HepG2 (cell line): ENCODE measurements at regions not wholly inside any gene's neighbourhood (a gene's known extent, or its start where the extent isn't known, plus 50 kb on each side); places are given as distances from the start of the nearest gene placed in this dataset.

Experiments
- ARNT ChIP-seq: fragments of 450-650 bp; IDR thresholded peaks from 2 replicates; pipeline ENCODE4 v1.6.1; 2017
- CREM ChIP-seq, 2 experiments: sonication (generic) in 1 of 2; formaldehyde crosslinking in 1 of 2; IDR thresholded peaks; 2 replicates each; pipeline versions ENCODE4 v1.4.0 to v1.6.1; 2016 to 2020; ENCODE audit warnings: antibody characterized with exemption in 1 of 2, mild to moderate bottlenecking in 1 of 2, missing genetic modification reagents in 1 of 2
- FOXA3 ChIP-seq: IDR thresholded peaks from 2 replicates; pipeline ENCODE4 v1.6.1; 2016; ENCODE audit warnings: missing genetic modification reagents, missing compliant biosample characterization
- FOXM1 ChIP-seq: sonication (generic); formaldehyde crosslinking; IDR thresholded peaks from 2 replicates; pipeline ENCODE4 v1.5.0; 2020; ENCODE audit warnings: missing genetic modification reagents
- FOXO1 ChIP-seq: sonication (generic); formaldehyde crosslinking; IDR thresholded peaks from 2 replicates; pipeline ENCODE4 v1.4.0; 2020; ENCODE audit warnings: missing genetic modification reagents
- KLF16 ChIP-seq, 2 experiments: sonication (generic) in 1 of 2; formaldehyde crosslinking in 1 of 2; IDR thresholded peaks; 2 replicates each; pipeline versions ENCODE4 v1.6.1 to v1.8.0; 2016 to 2023; ENCODE audit warnings: missing genetic modification reagents in 2 of 2, missing compliant biosample characterization in 1 of 2
- POGZ ChIP-seq: sonication (generic); formaldehyde crosslinking; IDR thresholded peaks from 2 replicates; pipeline ENCODE4 v1.4.0; 2020; ENCODE audit warnings: mild to moderate bottlenecking, missing genetic modification reagents
- PTBP1 ChIP-seq: fragments of 200-400 bp; formaldehyde crosslinking; IDR thresholded peaks from 2 replicates; pipeline ENCODE4 v1.6.1; 2018; ENCODE audit warnings: low read length, low read depth; ENCODE audit not compliant: poor library complexity, severe bottlenecking
- SNRNP70 ChIP-seq: fragments of 200-400 bp; formaldehyde crosslinking; IDR thresholded peaks from 2 replicates; pipeline ENCODE4 v1.6.1; 2017; ENCODE audit warnings: mild to moderate bottlenecking, low read depth, low read length, moderate library complexity
- TRIM24 ChIP-seq: sonication (generic); formaldehyde crosslinking; IDR thresholded peaks from 2 replicates; pipeline ENCODE4 v1.8.0; 2022; ENCODE audit warnings: mild to moderate bottlenecking, missing genetic modification reagents
- ZKSCAN1 ChIP-seq: fragments of 150-350 bp; IDR thresholded peaks from 2 replicates; pipeline ENCODE4 v1.6.1; 2014; ENCODE audit warnings: low read length
- ZNF101 ChIP-seq: sonication (generic); formaldehyde crosslinking; IDR thresholded peaks from 2 replicates; pipeline ENCODE4 v1.4.0; 2020; ENCODE audit warnings: mild to moderate bottlenecking, low read depth, missing genetic modification reagents, borderline replicate concordance
- ZNF20 ChIP-seq: sonication (generic); formaldehyde crosslinking; IDR thresholded peaks from 2 replicates; pipeline ENCODE4 v1.4.0; 2020; ENCODE audit warnings: mild to moderate bottlenecking, moderate library complexity, missing genetic modification reagents
- ZNF563 ChIP-seq: sonication (generic); formaldehyde crosslinking; IDR thresholded peaks from 2 replicates; pipeline ENCODE4 v1.8.0; 2022; ENCODE audit warnings: mild to moderate bottlenecking, moderate library complexity, missing genetic modification reagents
- ZNF577 ChIP-seq: sonication (generic); formaldehyde crosslinking; IDR thresholded peaks from 2 replicates; pipeline ENCODE4 v1.4.0; 2020; ENCODE audit warnings: mild to moderate bottlenecking, low read depth, missing genetic modification reagents, borderline replicate concordance
- ZNF678 ChIP-seq: sonication (generic); formaldehyde crosslinking; IDR thresholded peaks from 2 replicates; pipeline ENCODE4 v1.4.0; 2020; ENCODE audit warnings: mild to moderate bottlenecking, missing genetic modification reagents
- ZNF839 ChIP-seq: sonication (generic); formaldehyde crosslinking; IDR thresholded peaks from 2 replicates; pipeline ENCODE4 v1.4.0; 2020; ENCODE audit warnings: missing genetic modification reagents, mild to moderate bottlenecking, borderline replicate concordance
- TF ChIP-seq, protein P1 (sequence below), 2 experiments: IDR thresholded peaks; 2 replicates each; pipeline ENCODE4 v1.6.1; 2011 to 2012; ENCODE audit warnings: low read length in 2 of 2, borderline replicate concordance in 1 of 2, low read depth in 1 of 2, mild to moderate bottlenecking in 1 of 2, moderate library complexity in 1 of 2
- TF ChIP-seq, protein P2 (sequence below): sonication (generic); formaldehyde crosslinking; IDR thresholded peaks from 2 replicates; pipeline ENCODE4 v1.5.1; 2020; ENCODE audit warnings: missing genetic modification reagents, mild to moderate bottlenecking, borderline replicate concordance
- TF ChIP-seq, protein P3 (sequence below): sonication (generic); formaldehyde crosslinking; IDR thresholded peaks from 2 replicates; pipeline ENCODE4 v1.4.0; 2020; ENCODE audit warnings: missing genetic modification reagents

DNA sequence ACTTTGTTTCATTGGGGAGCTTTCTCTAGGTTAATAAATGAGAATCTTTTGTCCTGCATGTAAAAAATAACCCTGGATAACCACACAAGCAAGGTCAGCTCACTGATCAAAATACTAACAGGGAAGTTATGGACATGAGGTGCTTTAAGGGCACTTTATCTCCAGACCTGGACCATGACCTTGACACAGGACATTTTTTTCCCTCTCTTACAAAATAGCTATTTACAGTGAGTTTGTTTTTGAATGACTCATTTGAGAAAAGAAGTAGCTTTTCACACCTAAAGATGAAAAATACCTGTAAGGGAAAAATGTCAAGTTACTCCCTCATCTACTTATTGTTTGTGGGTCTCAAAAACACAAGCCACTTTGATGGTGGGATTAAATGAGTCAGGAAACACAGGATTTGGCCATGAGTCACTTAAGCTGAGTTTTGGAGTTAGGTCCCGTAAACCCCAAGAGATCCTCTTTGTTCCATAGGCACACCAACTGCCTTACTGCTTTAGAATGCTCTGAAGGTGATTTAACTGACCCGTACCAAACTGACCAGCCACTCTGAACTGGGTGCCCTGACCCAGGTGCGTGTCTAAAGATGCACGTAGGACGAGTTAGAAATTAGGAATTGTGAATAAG is 479.3 kb upstream of the NXPH2 start (continued):
- TF ChIP-seq, protein P1, sequence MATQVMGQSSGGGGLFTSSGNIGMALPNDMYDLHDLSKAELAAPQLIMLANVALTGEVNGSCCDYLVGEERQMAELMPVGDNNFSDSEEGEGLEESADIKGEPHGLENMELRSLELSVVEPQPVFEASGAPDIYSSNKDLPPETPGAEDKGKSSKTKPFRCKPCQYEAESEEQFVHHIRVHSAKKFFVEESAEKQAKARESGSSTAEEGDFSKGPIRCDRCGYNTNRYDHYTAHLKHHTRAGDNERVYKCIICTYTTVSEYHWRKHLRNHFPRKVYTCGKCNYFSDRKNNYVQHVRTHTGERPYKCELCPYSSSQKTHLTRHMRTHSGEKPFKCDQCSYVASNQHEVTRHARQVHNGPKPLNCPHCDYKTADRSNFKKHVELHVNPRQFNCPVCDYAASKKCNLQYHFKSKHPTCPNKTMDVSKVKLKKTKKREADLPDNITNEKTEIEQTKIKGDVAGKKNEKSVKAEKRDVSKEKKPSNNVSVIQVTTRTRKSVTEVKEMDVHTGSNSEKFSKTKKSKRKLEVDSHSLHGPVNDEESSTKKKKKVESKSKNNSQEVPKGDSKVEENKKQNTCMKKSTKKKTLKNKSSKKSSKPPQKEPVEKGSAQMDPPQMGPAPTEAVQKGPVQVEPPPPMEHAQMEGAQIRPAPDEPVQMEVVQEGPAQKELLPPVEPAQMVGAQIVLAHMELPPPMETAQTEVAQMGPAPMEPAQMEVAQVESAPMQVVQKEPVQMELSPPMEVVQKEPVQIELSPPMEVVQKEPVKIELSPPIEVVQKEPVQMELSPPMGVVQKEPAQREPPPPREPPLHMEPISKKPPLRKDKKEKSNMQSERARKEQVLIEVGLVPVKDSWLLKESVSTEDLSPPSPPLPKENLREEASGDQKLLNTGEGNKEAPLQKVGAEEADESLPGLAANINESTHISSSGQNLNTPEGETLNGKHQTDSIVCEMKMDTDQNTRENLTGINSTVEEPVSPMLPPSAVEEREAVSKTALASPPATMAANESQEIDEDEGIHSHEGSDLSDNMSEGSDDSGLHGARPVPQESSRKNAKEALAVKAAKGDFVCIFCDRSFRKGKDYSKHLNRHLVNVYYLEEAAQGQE (IDR thresholded peaks at IDR 0.05; ENCODE audit: borderline replicate concordance in 1 of 2, low read depth in 1 of 2, low read length in 2 of 2), result no peak
- TF ChIP-seq ZNF101 (CRISPR knock-in tag), result no peak
- TF ChIP-seq ZKSCAN1, result no peak
- no peak for TF ChIP-seq ZNF20 (CRISPR knock-in tag)
- no peak for TF ChIP-seq TRIM24 (CRISPR knock-in tag)
- TF ChIP-seq KLF16 (CRISPR knock-in tag; IDR thresholded peaks at IDR 0.05), result peak in 1 of 2 experiments; percentile 44; a peak in 1 of 4 replicates
- peak; percentile 49; the same call in 1 of the 2 replicates for TF ChIP-seq CREM (IDR thresholded peaks at IDR 0.05)
- TF ChIP-seq CREM (CRISPR knock-in tag; IDR thresholded peaks at IDR 0.05), result no peak
- TF ChIP-seq, protein P2, sequence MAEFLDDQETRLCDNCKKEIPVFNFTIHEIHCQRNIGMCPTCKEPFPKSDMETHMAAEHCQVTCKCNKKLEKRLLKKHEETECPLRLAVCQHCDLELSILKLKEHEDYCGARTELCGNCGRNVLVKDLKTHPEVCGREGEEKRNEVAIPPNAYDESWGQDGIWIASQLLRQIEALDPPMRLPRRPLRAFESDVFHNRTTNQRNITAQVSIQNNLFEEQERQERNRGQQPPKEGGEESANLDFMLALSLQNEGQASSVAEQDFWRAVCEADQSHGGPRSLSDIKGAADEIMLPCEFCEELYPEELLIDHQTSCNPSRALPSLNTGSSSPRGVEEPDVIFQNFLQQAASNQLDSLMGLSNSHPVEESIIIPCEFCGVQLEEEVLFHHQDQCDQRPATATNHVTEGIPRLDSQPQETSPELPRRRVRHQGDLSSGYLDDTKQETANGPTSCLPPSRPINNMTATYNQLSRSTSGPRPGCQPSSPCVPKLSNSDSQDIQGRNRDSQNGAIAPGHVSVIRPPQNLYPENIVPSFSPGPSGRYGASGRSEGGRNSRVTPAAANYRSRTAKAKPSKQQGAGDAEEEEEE (CRISPR knock-in tag), result no peak
- TF ChIP-seq ZNF678 (CRISPR knock-in tag), result no peak
- peak; percentile 81 for TF ChIP-seq FOXA3 (CRISPR knock-in tag)
- no peak for TF ChIP-seq ZNF563 (CRISPR knock-in tag)
- no peak for TF ChIP-seq ARNT
- TF ChIP-seq ZNF839 (CRISPR knock-in tag), result no peak
- TF ChIP-seq FOXO1 (CRISPR knock-in tag), result peak; percentile 65; the same call in 1 of the 2 replicates
- TF ChIP-seq POGZ (CRISPR knock-in tag), result peak; percentile 34; the same call in 1 of the 2 replicates
- TF ChIP-seq ZNF577 (CRISPR knock-in tag), result no peak
- TF ChIP-seq SNRNP70, result no peak
- no peak for TF ChIP-seq FOXM1
- no peak for TF ChIP-seq PTBP1
- TF ChIP-seq, protein P3, sequence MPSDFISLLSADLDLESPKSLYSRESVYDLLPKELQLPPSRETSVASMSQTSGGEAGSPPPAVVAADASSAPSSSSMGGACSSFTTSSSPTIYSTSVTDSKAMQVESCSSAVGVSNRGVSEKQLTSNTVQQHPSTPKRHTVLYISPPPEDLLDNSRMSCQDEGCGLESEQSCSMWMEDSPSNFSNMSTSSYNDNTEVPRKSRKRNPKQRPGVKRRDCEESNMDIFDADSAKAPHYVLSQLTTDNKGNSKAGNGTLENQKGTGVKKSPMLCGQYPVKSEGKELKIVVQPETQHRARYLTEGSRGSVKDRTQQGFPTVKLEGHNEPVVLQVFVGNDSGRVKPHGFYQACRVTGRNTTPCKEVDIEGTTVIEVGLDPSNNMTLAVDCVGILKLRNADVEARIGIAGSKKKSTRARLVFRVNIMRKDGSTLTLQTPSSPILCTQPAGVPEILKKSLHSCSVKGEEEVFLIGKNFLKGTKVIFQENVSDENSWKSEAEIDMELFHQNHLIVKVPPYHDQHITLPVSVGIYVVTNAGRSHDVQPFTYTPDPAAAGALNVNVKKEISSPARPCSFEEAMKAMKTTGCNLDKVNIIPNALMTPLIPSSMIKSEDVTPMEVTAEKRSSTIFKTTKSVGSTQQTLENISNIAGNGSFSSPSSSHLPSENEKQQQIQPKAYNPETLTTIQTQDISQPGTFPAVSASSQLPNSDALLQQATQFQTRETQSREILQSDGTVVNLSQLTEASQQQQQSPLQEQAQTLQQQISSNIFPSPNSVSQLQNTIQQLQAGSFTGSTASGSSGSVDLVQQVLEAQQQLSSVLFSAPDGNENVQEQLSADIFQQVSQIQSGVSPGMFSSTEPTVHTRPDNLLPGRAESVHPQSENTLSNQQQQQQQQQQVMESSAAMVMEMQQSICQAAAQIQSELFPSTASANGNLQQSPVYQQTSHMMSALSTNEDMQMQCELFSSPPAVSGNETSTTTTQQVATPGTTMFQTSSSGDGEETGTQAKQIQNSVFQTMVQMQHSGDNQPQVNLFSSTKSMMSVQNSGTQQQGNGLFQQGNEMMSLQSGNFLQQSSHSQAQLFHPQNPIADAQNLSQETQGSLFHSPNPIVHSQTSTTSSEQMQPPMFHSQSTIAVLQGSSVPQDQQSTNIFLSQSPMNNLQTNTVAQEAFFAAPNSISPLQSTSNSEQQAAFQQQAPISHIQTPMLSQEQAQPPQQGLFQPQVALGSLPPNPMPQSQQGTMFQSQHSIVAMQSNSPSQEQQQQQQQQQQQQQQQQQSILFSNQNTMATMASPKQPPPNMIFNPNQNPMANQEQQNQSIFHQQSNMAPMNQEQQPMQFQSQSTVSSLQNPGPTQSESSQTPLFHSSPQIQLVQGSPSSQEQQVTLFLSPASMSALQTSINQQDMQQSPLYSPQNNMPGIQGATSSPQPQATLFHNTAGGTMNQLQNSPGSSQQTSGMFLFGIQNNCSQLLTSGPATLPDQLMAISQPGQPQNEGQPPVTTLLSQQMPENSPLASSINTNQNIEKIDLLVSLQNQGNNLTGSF (CRISPR knock-in tag), result no peak
